GM23338 (cell line): ENCODE measurements at regions not wholly inside any gene's neighbourhood (a gene's known extent, or its start where the extent isn't known, plus 50 kb on each side); places are given as distances from the start of the nearest gene placed in this dataset.

ENCODE experiments used
- CTCF ChIP-seq, 2 experiments: fragments of 200-600 bp in 1 of 2; sonication (generic) in 1 of 2; conservative IDR thresholded peaks; 2 replicates each; pipeline versions ENCODE4 v1.5.1 to v1.6.1; 2016 to 2017; ENCODE audit warnings: antibody characterized with exemption in 2 of 2, low read depth in 2 of 2, mild to moderate bottlenecking in 2 of 2, moderate library complexity in 1 of 2
- EZH2phosphoT487 ChIP-seq: fragments of 200-600 bp; sonication (generic); IDR thresholded peaks from one replicate; pipeline ENCODE4 v1.8.1; 2018; ENCODE audit warnings: antibody characterized with exemption; ENCODE audit not compliant: unreplicated experiment

GRCh38 chr2:220747736-220748135 lies 824.4 kb downstream of the EPHA4 start:
- no peak for TF ChIP-seq CTCF (conservative IDR thresholded peaks at IDR 0.05; ENCODE audit: low read depth in 2 of 2)
- TF ChIP-seq EZH2phosphoT487, result no peak
